GM18867 (cell line): ENCODE measurements at regions not wholly inside any gene's neighbourhood (a gene's known extent, or its start where the extent isn't known, plus 50 kb on each side); places are given as distances from the start of the nearest gene placed in this dataset.
"Not testable (repeated sequence)": the region's sequence is repeated elsewhere in the genome, so short reads cannot be mapped to it uniquely, and the experiment has no call there.

Source experiments
- ATAC-seq: cut with Tn5 transposase; IDR thresholded peaks from one replicate; pipeline ENCODE4 v1.9.1; 2021; ENCODE audit warnings: mild to moderate bottlenecking, moderate library complexity; ENCODE audit not compliant: unreplicated experiment

DNA sequence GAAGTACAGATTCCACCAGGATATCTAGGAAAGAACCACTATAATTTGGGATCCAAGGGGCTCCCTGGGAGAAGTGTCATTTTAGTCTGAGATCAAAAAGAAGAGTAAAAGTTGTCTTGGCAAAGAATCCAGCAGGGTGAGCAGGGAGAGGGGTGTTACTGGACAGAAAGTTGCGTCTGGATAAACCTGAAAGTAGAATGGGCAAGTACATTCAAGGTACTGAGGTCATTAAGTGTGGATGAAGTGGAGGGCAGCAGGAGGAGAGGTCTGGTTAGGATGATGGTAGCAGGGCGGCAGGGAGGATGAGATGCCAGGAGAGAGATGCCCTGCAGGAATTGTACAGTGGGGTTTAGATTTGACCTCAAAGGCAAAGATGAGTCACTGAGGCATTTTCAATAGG is 253.3 kb downstream of the KLF13 start:
- ATAC-seq: no peak

DNA sequence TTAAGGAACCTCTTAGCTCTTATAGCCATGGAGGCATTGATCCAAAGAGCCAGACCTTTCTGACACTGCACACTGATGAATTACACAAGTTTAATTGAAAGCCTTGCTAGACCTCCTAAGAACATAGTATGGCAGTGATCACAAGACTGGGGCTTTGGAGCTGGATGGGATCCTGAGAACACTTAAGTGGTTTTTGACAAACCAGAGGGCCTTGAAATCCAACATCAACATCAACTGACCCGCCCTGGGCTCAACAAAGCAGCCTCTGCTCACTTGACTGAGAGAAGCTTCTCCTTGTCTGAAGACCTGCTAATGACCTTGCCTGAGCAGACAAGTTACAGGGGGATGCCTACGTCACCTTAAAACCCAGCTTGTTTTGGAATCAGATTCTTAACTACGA is 257.6 kb downstream of the KLF13 start:
- no peak for ATAC-seq

DNA sequence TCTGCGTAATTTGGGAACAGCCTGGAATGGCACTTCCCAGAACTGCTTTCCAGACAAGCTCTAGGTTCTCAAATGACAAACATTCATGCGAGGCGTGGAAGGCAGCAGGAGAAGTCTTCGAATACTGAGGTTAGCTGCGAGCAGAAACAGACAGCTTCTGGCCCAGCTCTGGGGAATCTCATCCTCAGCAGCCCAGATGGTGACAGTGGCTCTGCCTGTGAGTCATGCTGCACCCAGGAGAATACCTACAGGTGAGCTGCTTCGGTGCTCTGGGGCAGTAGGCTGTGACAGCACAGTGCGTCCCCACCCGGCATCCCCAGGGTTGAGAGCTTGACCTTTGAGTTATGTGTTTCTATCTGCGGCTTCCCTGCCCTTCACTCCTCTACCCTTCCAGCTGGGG is 258.6 kb downstream of the KLF13 start:
- no peak for ATAC-seq

DNA sequence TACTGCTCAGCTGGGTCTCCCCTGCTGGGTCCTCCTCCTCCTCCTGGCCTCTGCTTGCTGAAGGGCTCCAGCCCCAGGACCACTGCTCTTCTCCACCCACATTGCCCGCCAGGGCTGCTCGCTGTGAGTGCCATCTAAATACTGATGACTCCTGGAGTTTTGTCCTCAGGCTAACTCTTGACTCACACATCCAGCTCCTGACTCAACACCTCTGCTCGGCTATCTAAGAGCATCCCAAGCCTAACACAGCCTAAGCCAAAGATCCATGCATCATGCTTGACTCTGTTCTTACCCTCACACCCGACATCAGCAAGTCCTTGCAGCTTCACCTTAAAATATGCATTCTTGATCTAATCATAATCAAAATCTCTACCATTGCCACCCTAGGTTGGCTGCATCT is 260.2 kb downstream of the KLF13 start:
- ATAC-seq: no peak

DNA sequence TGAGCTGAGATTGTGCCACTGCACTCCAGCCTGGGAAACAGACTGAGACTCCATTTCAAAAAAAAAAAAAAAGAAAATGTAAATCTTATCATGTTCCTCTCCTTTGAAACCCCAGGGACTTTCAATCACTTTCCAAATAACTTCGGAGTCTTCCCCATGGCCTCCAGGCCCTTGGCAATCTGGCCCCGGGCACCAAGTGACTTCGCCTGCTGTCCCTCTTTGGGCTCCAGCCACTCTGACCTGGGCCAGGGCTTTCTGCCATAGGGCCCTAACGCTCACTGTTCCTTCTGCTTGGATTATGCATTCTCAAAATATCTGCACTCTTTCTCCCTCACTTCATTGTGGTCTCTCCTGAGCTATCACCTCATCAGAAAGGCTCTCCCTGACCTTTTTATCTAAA is 260.9 kb downstream of the KLF13 start:
- no peak for ATAC-seq

DNA sequence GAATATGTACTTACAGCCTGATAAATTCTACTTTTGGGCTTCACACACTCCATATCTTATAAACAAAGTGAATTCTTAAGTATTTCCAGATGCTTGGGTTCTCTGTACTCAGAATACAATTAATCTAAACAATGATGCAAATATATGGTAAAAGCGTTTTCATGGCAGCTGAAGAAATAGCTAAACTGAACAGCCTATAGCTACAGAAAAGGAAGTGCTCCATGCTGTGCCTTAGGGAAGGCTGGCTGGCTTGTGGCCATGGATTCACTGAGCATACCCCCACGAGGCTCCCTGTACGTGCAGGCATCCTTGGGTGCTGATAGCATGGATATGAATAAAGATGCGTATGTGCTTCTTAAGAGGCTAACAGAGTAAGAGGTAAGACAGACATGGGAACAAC is 264.0 kb downstream of the KLF13 start:
- no peak for ATAC-seq

DNA sequence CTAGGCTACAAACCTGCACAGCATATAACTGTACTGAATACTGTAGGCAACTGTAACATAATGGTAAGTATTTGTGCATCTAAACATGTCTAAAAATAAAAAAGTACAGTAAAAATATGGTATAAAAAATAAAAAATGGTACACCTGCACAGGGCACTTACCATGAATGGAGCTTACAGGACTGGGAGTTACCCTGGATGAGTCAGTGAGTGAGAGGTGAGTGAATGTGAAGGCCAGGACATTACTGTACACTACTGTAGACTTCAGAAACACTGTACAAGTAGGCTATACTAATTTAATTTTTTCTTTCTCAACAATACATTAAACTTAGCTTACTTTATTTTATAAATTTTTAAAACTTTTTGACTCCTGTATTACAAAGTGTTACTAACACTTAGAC is 265.3 kb downstream of the KLF13 start:
- ATAC-seq: no peak

DNA sequence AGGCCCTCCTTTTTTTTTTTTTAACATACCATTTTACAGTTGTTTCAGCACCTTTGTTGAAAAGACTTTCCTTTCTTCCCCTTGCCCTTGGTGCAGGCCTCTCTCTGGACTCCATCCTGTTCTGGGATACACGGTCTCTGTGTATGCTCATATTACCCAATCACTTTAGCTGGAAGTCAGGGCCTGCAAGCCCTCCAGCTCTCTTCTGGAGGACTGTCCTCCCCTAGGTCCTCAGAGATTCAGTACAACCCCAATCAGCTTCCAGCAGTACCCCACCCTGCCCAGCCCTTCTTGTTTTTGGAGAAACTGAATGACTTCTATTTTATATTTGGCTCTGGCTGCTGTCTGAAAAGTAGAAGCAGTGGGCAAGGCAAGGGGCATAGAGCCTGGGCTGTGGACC is 270.8 kb downstream of the KLF13 start:
- ATAC-seq: no peak

DNA sequence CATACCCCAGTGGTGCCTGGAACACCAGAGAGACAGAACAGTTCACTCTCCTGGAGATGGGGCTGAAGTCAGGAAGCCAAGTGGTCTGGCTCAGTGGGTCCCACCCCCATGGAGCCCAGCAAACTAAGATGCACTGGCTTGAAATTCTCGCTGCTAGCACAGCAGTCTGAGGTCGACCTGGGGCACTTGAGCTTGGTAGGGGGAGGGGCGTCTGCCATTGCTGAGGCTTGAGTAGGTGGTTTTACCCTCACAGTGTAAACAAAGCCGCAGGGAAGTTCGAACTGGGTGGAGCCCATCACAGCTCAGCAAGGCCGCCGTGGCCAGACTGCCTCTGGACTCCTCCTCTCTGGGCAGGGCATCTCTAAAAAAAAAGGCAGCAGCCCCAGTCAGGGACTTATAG is 272.0 kb downstream of the KLF13 start:
- ATAC-seq: no peak

DNA sequence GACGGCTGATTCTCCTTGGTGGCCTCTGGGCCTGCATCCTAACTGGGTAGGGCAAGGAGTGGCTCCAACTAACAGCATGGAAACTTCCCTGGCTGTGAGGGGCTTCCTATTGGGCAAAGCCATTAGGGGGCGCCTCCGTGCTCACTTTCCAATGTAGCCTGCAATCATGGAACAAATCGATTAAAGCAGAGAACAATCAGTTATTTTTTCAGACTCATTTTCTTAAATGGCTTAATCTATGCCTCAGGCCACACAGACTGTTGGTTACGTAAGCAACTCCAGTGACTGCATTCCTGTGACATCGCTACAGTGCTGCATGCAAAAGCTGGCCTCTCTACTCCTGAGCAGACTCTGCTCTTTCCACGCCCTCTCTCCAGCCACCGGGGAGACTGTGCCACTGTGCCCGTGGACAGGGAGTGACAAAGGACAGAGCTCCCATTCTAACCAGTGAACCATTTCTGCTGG is 278.9 kb downstream of the KLF13 start:
- no peak for ATAC-seq

DNA sequence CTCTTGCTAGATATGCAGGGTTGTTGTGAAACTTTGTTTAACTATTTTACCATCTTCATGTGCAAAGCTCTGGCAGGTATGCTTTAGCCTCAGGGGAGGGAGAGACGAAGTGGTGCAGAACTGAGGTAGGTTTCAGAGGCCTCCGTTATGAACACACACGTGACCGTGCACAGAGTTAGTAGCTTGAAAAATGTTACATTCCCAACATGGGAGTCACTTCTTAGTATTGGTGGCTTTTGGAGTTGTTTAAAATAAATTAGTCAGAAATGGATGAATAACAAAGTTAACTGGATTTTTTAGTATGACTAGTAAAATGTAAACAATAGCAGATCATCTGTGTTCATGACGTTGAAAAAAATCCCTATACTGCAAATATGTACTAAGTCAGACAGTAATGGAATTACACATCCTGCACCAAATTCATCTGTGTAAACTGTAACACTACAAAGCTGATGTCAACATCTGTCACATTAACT is 279.6 kb downstream of the KLF13 start:
- ATAC-seq: no peak

DNA sequence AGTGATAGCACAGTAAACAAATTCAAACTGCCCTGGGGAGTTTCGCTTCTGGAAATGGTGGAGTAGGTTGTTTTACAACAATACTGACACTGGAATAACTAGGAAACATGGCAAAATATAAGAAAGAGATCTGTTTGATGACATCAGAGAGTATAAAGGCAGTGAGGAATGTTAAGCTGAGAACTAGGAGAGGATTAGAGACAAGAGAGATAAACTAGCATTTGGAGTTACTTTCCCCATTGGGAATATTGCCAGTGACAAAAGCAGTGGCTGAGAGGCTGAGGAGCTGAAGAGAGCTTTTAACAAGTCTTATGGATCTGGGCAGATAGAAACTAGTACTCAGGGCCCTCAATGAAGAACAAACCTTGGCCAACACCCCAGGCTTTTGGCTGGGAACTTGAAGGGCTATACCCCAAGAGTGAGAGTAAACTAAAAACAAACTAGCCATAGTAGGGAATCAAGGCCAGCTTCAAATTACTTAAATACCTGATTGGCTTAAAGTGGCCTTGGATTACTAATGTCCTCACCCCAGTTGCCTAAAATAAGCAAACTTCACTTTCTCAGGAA is 280.4 kb downstream of the KLF13 start:
- no peak for ATAC-seq

DNA sequence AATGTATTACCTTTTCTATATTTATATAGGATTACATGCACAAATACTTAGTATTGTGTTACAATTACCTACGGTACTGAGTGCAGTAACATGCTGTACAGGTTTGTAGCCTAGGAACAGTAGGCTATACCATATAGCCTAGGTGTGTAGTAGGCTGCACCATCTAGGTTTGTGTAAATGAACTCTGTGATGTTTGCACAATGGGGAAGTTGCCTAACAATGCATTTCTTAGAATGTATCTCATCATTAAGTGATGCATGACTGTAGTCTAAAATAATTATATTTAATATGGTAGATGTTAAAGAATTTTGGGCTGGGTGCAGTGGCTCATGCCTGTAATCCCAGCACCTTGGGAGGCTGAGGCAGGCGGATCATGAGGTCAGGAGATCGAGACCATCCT is 281.0 kb downstream of the KLF13 start:
- ATAC-seq: no peak

DNA sequence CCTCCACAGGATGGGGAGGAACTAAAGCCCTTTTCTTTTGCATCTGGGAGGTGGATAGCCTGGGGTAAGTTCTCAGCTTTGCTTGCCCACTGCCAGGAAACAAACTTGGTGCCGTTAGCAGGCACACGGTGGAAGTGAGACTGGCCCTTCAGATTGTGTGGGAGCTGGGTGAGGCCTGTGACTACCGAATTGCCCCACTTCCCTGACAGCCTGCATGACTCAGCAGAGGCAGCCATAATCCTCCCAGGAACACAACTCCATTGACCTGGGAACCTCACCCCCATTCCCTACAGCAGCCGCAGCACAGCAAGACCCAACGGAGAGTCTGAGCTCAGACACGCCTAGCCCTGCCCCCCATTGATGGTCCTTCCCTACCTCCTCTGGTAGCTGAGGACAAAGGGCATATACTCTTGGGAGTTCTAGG is 282.6 kb downstream of the KLF13 start:
- ATAC-seq: no peak

DNA sequence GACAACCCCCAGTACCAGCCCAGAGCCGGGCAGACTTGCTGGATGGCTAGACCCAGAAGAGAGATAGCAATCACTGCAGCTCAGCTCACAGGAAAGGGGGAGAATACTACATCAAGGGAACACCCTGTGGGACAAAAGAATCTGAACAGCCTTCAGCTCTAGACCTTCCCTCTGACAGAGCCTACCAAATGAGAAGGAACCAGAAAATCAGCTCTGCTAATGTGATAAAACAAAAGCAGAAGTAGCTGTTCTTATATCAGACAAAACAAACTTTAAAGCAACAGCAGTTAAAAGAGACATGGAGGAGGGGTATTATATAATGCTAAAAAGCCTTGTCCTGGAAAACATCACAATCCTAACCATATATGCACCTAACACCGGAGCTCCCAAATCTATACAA is 283.3 kb downstream of the KLF13 start:
- no peak for ATAC-seq

DNA sequence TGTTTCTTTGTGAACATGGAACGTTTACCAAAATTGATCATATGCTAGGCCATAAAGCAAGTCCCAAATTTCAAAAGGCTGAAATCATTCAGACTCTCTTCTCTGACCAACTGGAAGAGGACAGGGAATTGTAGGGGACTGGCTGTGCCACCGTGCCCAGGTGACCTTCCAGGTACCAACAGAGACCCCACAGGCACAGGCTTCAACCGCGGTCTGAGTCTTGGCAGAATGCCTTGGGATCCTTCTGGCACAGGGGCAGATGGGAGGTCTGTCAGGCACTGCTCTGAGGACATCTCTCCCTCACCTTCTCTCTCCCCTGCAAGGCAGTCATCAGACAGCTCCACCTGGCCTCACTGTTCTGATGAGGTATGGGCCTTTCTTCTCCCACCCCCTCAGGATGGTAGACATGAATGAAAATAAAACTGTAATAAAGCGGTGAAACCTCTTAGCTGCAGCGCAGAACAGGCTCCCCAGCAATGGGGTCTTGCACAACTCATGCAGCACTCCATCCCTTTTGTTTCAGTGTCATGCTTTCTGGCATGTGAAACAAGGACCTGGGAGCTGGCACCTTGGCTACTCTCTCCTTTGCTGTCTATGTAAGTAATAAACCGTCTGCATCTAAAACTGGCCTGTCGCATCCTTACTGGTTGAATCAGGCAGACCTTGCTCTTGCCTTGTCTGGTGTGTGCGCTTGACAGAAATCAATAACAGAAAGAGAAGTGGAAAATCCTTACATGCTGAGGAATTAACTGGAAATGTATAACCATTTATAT is 289.2 kb downstream of the KLF13 start:
- no peak for ATAC-seq

DNA sequence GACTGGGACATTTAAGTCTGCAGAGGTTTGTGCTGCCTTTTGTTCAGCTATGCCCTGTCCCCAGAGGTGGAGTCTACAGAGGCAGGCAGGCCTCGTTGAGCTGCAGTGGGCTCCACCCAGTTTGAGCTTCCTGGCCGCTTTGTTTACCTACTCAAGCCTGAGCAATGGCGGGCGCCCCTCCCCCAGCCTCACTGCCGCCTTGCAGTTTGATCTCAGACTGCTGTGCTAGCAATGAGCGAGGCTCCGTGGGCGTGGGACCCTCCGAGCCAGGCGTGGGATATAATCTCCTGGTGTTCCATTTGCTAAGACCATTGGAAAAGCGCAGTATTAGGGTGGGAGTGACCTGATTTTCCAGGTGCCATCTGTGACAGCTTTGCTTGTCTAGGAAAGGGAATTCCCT is 296.7 kb downstream of the KLF13 start:
- not testable (repeated sequence) for ATAC-seq

DNA sequence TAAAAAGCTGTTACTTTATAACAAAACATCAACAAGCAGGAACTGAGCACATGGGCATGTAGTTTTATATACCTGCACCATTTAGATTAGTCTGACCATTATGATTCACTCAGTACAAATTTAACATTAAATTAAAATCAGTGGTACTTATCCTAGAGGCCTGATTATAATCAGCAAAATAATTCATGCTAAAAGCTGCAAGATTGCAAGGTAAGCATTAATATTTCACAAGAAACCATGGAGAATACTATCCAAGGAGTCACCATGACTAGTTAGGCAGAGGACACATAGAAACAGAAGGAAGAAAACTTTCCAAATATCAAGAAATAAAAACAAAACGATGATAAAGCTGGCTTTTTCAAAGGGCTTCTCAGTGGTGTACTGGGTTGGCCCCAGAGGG is 297.5 kb downstream of the KLF13 start:
- not testable (repeated sequence) for ATAC-seq

DNA sequence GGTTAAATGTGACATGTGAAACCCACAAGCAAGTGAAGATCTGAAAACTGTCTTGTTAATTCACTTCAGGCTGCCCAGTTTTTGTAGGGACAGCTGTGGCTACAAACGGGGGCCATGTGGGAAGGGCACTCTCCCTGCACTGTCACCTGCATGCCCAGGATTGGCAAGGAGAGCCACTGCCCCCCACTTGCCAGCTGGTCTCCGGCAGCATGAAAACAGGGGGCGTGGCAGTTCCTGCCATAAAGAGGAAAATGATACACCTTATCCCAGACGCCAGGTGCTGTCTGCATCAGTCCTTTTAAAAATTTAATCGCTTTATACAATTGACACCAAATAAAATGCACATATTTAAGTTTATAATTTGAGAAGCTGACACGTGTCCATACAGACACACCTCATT is 309.1 kb downstream of the KLF13 start:
- not testable (repeated sequence) for ATAC-seq

DNA sequence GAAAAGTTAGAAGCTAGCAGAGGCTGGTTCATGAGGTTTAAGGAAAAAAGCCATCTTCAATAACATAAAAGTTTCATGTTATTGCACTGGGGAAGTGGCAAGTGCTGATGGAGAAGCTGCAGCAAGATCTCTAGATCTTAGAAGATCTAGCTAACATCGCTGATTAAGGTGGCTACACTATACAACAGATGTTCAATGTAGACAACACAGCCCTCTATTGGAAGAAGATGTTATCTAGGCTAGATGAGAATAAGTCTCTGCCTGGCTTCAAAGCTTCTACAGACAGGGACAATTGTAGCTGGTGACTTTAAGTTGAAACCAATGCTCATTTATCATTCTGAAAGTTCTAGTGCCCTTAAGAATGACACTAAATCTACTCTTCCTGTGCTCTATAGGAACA is 310.3 kb downstream of the KLF13 start:
- not testable (repeated sequence) for ATAC-seq

DNA sequence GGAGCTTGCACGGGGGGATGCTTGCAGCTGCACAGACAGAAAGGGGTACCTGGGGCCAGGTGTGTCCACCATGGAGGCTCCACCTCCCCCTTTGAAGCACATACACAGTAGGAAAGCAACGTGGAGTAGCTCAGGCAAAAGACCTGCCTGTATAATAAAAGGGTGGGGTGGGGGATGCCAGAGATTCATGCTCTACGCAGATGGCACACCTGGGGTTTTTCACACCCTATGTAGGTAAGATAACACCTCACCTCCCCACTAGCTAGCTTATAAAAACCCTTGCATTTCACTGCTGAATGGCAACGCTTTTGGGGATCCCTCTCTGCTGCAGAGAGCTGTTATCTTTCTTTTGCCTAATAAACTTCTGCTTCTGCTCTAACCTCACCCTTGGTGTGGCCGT is 317.3 kb downstream of the KLF13 start:
- not testable (repeated sequence) for ATAC-seq

DNA sequence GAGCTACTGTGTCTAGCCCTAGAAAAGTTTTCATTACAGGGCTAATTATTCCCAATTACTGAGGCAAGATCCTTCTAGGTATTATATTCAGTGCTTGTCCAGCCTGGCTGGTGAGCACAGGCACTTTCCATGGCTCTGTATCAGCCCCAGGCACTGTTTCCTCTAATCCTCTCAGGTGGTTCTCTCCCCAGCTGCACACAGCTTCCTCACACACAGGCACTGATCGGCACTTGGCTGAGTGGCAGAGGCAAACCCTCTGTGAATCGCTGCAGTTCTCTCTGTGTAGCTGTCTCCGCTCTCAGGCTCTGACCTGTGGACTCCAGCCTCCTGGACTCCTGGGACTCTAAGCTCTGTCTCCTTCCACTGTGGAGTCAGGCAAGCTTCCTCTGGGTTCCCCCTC is 318.1 kb downstream of the KLF13 start:
- ATAC-seq: not testable (repeated sequence)
